GM18870 (cell line): ENCODE measurements at regions not wholly inside any gene's neighbourhood (a gene's known extent, or its start where the extent isn't known, plus 50 kb on each side); places are given as distances from the start of the nearest gene placed in this dataset.

Experiments
- ATAC-seq: cut with Tn5 transposase; IDR thresholded peaks from one replicate; pipeline ENCODE4 v1.9.1; 2021; ENCODE audit warnings: moderate library complexity; ENCODE audit not compliant: unreplicated experiment

GRCh38 chr7:156234192-156234591 is 406.4 kb upstream of the RNF32 start:
- ATAC-seq = no peak

- ATAC-seq = no peak
These were observed 407.5 kb upstream of the RNF32 start for GRCh38 chr7:156232931-156233705.

- ATAC-seq = no peak
These were observed 410.0 kb upstream of the RNF32 start for GRCh38 chr7:156230576-156230975.

GRCh38 chr7:156224833-156225225 is 412.6 kb upstream of the SHH start:
- ATAC-seq = no peak

- no peak for ATAC-seq
These were observed 411.9 kb upstream of the SHH start for GRCh38 chr7:156223935-156224832.

GRCh38 chr7:156222611-156223010 is 410.3 kb upstream of the SHH start:
- ATAC-seq = no peak

- ATAC-seq = no peak
These were observed 409.9 kb upstream of the SHH start for GRCh38 chr7:156222151-156222550.

GRCh38 chr7:156220701-156221100 is 408.4 kb upstream of the SHH start:
- no peak for ATAC-seq

GRCh38 chr7:156220078-156220605 is 407.9 kb upstream of the SHH start:
- no peak for ATAC-seq

- ATAC-seq = no peak
These were observed 407.2 kb upstream of the SHH start for GRCh38 chr7:156219307-156220077.

- ATAC-seq = no peak
These were observed 406.5 kb upstream of the SHH start for GRCh38 chr7:156218544-156219306.

GRCh38 chr7:156217803-156218202 is 405.5 kb upstream of the SHH start:
- no peak for ATAC-seq

- no peak for ATAC-seq
These were observed 396.8 kb upstream of the SHH start for GRCh38 chr7:156209087-156209486.

GRCh38 chr7:156207306-156207705 is 395.0 kb upstream of the SHH start:
- no peak for ATAC-seq

- ATAC-seq = no peak
These were observed 393.9 kb upstream of the SHH start for GRCh38 chr7:156206174-156206573.

- no peak for ATAC-seq
These were observed 392.6 kb upstream of the SHH start for GRCh38 chr7:156204820-156205219.

- no peak for ATAC-seq
These were observed 391.7 kb upstream of the SHH start for GRCh38 chr7:156203923-156204322.

GRCh38 chr7:156198277-156198676 is 386.0 kb upstream of the SHH start:
- ATAC-seq = no peak

GRCh38 chr7:156196649-156197048 is 384.4 kb upstream of the SHH start:
- ATAC-seq = no peak

GRCh38 chr7:156195276-156195675 is 383.0 kb upstream of the SHH start:
- ATAC-seq = no peak
